Peyer's patch (tissue), 4 donors: ENCODE measurements at regions not wholly inside any gene's neighbourhood (a gene's known extent, or its start where the extent isn't known, plus 50 kb on each side); places are given as distances from the start of the nearest gene placed in this dataset.

Experiments used
- POLR2A ChIP-seq, 2 donors: fragments of 450-650 bp; IDR thresholded peaks; one replicate each; pipeline ENCODE4 v1.5.1; 2017; ENCODE audit warnings: antibody characterized with exemption in 2 of 2, mild to moderate bottlenecking in 2 of 2, moderate library complexity in 2 of 2
- TF ChIP-seq, protein P1 (sequence below), 6 experiments: fragments of 450-650 bp in 4 of 6; fragments of 200-600 bp in 2 of 6; sonication (generic) in 1 of 6; IDR thresholded peaks; one replicate each; pipeline ENCODE4 v1.5.1; 2017 to 2019; ENCODE audit warnings: antibody characterized with exemption in 6 of 6, mild to moderate bottlenecking in 3 of 6, moderate library complexity in 1 of 6

DNA sequence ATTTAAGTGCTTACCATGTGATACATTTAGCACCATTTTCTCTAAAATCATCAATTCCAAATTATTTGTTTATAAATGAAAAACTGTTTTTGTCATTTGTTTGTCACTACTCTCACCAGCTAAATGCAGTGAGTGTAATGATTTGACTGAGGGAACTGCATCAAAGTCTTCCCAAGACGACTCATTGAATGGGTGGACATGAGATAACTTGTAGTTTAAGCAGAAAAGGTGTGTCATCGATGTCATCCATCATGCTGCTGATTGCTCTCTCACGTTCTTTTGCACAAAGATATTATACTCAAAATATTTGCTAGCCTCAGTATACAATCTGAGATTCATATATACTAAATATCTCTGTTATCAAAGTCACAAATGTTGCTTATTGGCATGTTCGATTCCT is 366.5 kb downstream of the IRS2 start:
- TF ChIP-seq, protein P1, sequence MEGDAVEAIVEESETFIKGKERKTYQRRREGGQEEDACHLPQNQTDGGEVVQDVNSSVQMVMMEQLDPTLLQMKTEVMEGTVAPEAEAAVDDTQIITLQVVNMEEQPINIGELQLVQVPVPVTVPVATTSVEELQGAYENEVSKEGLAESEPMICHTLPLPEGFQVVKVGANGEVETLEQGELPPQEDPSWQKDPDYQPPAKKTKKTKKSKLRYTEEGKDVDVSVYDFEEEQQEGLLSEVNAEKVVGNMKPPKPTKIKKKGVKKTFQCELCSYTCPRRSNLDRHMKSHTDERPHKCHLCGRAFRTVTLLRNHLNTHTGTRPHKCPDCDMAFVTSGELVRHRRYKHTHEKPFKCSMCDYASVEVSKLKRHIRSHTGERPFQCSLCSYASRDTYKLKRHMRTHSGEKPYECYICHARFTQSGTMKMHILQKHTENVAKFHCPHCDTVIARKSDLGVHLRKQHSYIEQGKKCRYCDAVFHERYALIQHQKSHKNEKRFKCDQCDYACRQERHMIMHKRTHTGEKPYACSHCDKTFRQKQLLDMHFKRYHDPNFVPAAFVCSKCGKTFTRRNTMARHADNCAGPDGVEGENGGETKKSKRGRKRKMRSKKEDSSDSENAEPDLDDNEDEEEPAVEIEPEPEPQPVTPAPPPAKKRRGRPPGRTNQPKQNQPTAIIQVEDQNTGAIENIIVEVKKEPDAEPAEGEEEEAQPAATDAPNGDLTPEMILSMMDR (IDR thresholded peaks at IDR 0.05), result no peak
- TF ChIP-seq POLR2A (IDR thresholded peaks at IDR 0.05), result no peak
